SK-N-SH treated with all-trans-retinoic acid at 6 μM for 48 hours (cell line): ENCODE measurements at regions not wholly inside any gene's neighbourhood (a gene's known extent, or its start where the extent isn't known, plus 50 kb on each side); places are given as distances from the start of the nearest gene placed in this dataset.

Source experiments
- ATAC-seq: fragments of 200-7000 bp; cut with Tn5 transposase; 3 replicates; pipeline ENCODE4 v1.9.1; 2020; ENCODE audit warnings: mild to moderate bottlenecking, moderate library complexity
- ARNTL ChIP-seq: fragments of 450-650 bp; formaldehyde crosslinking; IDR thresholded peaks from 2 replicates; pipeline ENCODE4 v1.5.0; 2020; ENCODE audit warnings: low read depth, mild to moderate bottlenecking, moderate library complexity, borderline replicate concordance
- BACH2 ChIP-seq: fragments of 250-450 bp; sonication (Bioruptor Pico); IDR thresholded peaks from 2 replicates; pipeline ENCODE4 v1.9.0; 2021; ENCODE audit warnings: mild to moderate bottlenecking, borderline replicate concordance
- CSDC2 ChIP-seq: fragments of 250-450 bp; sonication (Bioruptor Pico); IDR thresholded peaks from 2 replicates; pipeline ENCODE4 v1.5.0; 2020; ENCODE audit warnings: mild to moderate bottlenecking, moderate library complexity
- ESRRG ChIP-seq: fragments of 250-450 bp; sonication (Bioruptor Pico); IDR thresholded peaks from 2 replicates; pipeline ENCODE4 v1.6.1; 2021; ENCODE audit warnings: mild to moderate bottlenecking
- GLIS3 ChIP-seq: fragments of 250-450 bp; sonication (Bioruptor Pico); IDR thresholded peaks from 2 replicates; pipeline ENCODE4 v1.5.0; 2020; ENCODE audit warnings: mild to moderate bottlenecking, moderate library complexity
- ISL1 ChIP-seq: fragments of 250-450 bp; sonication (Bioruptor Pico); IDR thresholded peaks from 2 replicates; pipeline ENCODE4 v2.1.2; 2022; ENCODE audit warnings: mild to moderate bottlenecking, moderate library complexity
- OSR1 ChIP-seq: fragments of 250-450 bp; sonication (Bioruptor Pico); IDR thresholded peaks from 2 replicates; pipeline ENCODE4 v1.8.0; 2022; ENCODE audit warnings: moderate library complexity, mild to moderate bottlenecking, inconsistent platforms
- PPARA ChIP-seq: fragments of 250-450 bp; sonication (Bioruptor Pico); IDR thresholded peaks from 2 replicates; pipeline ENCODE4 v1.5.0; 2020; ENCODE audit warnings: mild to moderate bottlenecking, borderline replicate concordance
- RARB ChIP-seq: fragments of 250-450 bp; sonication (Bioruptor Pico); IDR thresholded peaks from 2 replicates; pipeline ENCODE4 v1.8.0; 2021; ENCODE audit warnings: mild to moderate bottlenecking, moderate library complexity
- SNAI2 ChIP-seq: fragments of 250-450 bp; sonication (Bioruptor Pico); IDR thresholded peaks from 2 replicates; pipeline ENCODE4 v1.5.0; 2020; ENCODE audit warnings: mild to moderate bottlenecking, moderate library complexity
- TCF4 ChIP-seq: fragments of 250-450 bp; sonication (Bioruptor Pico); IDR thresholded peaks from 2 replicates; pipeline ENCODE4 v1.8.0; 2021; ENCODE audit warnings: mild to moderate bottlenecking, moderate library complexity, borderline replicate concordance
- TOX ChIP-seq: fragments of 250-450 bp; sonication (Bioruptor Pico); IDR thresholded peaks from 2 replicates; pipeline ENCODE4 v1.8.0; 2021; ENCODE audit warnings: mild to moderate bottlenecking, moderate library complexity, borderline replicate concordance
- ZC3H10 ChIP-seq: fragments of 250-450 bp; sonication (Bioruptor Pico); IDR thresholded peaks from 2 replicates; pipeline ENCODE4 v1.5.1; 2021; ENCODE audit warnings: mild to moderate bottlenecking, moderate library complexity
- ZFP3 ChIP-seq: fragments of 250-450 bp; sonication (Bioruptor Pico); IDR thresholded peaks from 2 replicates; pipeline ENCODE4 v1.5.0; 2020; ENCODE audit warnings: mild to moderate bottlenecking, moderate library complexity
- ZFP30 ChIP-seq: fragments of 450-650 bp; formaldehyde crosslinking; IDR thresholded peaks from 2 replicates; pipeline ENCODE4 v1.5.0; 2022; ENCODE audit warnings: mild to moderate bottlenecking, moderate library complexity
- ZNF70 ChIP-seq: fragments of 450-650 bp; formaldehyde crosslinking; IDR thresholded peaks from 2 replicates; pipeline ENCODE4 v1.5.0; 2020; ENCODE audit warnings: mild to moderate bottlenecking, moderate library complexity
- TF ChIP-seq, protein P1 (sequence below): fragments of 250-450 bp; sonication (Bioruptor Pico); IDR thresholded peaks from 2 replicates; pipeline ENCODE4 v1.5.1; 2021; ENCODE audit warnings: mild to moderate bottlenecking, moderate library complexity
- TF ChIP-seq, protein P2 (sequence below): fragments of 250-450 bp; sonication (Bioruptor Pico); IDR thresholded peaks from 2 replicates; pipeline ENCODE4 v1.5.0; 2020; ENCODE audit warnings: mild to moderate bottlenecking, moderate library complexity
- TF ChIP-seq, protein P3 (sequence below): fragments of 250-450 bp; sonication (Bioruptor Pico); IDR thresholded peaks from 2 replicates; pipeline ENCODE4 v1.8.0; 2021; ENCODE audit warnings: low read depth, mild to moderate bottlenecking, moderate library complexity, borderline replicate concordance
- TF ChIP-seq, protein P4 (sequence below): fragments of 250-450 bp; sonication (Bioruptor Pico); IDR thresholded peaks from 2 replicates; pipeline ENCODE4 v1.5.1; 2020; ENCODE audit warnings: low read depth, mild to moderate bottlenecking, moderate library complexity

DNA sequence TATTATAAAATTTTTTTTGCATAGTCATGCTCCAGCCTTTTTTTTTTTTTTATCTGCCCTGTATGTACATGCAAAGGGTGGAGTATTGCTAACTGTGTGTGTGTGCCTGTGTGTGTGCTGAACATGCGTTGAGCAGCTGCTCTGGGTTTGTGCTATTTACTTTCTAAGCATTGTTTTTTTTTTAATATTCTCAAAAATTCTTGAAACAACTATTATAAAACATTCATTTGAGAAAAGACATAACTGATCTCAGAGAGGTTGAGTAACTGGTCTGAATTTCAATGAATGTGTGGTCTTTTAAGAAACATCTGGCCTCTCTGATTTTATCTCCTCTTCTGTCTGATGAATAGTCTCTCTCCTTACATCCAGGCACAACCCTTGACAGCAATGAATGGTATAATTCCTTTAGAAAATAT lies 366.0 kb upstream of the SLC14A2 start (continued):
- TF ChIP-seq ZNF70 (CRISPR knock-in tag): no peak
- no peak for TF ChIP-seq ESRRG (CRISPR knock-in tag)
- TF ChIP-seq OSR1: no peak
- no peak for TF ChIP-seq GLIS3 (CRISPR knock-in tag)
- no peak for TF ChIP-seq TOX (CRISPR knock-in tag)
- TF ChIP-seq, protein P1, sequence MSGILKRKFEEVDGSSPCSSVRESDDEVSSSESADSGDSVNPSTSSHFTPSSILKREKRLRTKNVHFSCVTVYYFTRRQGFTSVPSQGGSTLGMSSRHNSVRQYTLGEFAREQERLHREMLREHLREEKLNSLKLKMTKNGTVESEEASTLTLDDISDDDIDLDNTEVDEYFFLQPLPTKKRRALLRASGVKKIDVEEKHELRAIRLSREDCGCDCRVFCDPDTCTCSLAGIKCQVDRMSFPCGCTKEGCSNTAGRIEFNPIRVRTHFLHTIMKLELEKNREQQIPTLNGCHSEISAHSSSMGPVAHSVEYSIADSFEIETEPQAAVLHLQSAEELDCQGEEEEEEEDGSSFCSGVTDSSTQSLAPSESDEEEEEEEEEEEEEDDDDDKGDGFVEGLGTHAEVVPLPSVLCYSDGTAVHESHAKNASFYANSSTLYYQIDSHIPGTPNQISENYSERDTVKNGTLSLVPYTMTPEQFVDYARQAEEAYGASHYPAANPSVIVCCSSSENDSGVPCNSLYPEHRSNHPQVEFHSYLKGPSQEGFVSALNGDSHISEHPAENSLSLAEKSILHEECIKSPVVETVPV: no peak
- no peak for TF ChIP-seq SNAI2 (CRISPR knock-in tag)
- TF ChIP-seq RARB (CRISPR knock-in tag): no peak

DNA sequence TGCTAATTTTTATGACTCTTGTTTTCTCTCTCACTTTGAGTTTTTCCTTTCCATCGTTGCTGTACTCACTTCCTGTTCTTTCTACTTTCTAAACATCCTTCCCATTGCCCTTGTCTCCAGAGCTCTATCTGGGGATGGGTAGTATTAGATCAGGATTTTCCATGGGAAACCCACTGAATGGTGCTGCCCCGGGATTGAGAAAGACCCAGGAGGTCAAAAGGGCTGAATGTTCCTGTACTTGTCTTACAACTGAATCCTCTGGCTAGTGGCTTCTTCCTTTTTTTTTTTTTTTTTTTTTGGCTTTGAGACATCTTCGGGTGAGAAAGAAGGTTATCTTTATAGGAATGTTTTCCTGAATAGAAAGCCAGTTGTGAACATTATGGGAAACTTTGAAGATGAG lies 364.8 kb upstream of the SLC14A2 start:
- no peak for ATAC-seq
- TF ChIP-seq ARNTL (no peak), SNAI2 (CRISPR knock-in tag) (no peak), ZC3H10 (no peak), ZNF70 (CRISPR knock-in tag) (no peak), TOX (CRISPR knock-in tag) (no peak), OSR1 (no peak), RARB (CRISPR knock-in tag) (no peak), ZFP30 (no peak), TCF4 (CRISPR knock-in tag) (no peak), BACH2 (CRISPR knock-in tag) (no peak), ISL1 (no peak)
- TF ChIP-seq, protein P2, sequence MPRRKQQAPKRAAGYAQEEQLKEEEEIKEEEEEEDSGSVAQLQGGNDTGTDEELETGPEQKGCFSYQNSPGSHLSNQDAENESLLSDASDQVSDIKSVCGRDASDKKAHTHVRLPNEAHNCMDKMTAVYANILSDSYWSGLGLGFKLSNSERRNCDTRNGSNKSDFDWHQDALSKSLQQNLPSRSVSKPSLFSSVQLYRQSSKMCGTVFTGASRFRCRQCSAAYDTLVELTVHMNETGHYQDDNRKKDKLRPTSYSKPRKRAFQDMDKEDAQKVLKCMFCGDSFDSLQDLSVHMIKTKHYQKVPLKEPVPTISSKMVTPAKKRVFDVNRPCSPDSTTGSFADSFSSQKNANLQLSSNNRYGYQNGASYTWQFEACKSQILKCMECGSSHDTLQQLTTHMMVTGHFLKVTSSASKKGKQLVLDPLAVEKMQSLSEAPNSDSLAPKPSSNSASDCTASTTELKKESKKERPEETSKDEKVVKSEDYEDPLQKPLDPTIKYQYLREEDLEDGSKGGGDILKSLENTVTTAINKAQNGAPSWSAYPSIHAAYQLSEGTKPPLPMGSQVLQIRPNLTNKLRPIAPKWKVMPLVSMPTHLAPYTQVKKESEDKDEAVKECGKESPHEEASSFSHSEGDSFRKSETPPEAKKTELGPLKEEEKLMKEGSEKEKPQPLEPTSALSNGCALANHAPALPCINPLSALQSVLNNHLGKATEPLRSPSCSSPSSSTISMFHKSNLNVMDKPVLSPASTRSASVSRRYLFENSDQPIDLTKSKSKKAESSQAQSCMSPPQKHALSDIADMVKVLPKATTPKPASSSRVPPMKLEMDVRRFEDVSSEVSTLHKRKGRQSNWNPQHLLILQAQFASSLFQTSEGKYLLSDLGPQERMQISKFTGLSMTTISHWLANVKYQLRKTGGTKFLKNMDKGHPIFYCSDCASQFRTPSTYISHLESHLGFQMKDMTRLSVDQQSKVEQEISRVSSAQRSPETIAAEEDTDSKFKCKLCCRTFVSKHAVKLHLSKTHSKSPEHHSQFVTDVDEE (CRISPR knock-in tag): no peak
- TF ChIP-seq, protein P3, sequence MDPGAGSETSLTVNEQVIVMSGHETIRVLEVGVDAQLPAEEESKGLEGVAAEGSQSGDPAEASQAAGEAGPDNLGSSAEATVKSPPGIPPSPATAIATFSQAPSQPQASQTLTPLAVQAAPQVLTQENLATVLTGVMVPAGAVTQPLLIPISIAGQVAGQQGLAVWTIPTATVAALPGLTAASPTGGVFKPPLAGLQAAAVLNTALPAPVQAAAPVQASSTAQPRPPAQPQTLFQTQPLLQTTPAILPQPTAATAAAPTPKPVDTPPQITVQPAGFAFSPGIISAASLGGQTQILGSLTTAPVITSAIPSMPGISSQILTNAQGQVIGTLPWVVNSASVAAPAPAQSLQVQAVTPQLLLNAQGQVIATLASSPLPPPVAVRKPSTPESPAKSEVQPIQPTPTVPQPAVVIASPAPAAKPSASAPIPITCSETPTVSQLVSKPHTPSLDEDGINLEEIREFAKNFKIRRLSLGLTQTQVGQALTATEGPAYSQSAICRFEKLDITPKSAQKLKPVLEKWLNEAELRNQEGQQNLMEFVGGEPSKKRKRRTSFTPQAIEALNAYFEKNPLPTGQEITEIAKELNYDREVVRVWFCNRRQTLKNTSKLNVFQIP: no peak
- TF ChIP-seq, protein P4, sequence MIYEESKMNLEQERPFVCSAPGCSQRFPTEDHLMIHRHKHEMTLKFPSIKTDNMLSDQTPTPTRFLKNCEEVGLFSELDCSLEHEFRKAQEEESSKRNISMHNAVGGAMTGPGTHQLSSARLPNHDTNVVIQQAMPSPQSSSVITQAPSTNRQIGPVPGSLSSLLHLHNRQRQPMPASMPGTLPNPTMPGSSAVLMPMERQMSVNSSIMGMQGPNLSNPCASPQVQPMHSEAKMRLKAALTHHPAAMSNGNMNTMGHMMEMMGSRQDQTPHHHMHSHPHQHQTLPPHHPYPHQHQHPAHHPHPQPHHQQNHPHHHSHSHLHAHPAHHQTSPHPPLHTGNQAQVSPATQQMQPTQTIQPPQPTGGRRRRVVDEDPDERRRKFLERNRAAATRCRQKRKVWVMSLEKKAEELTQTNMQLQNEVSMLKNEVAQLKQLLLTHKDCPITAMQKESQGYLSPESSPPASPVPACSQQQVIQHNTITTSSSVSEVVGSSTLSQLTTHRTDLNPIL (CRISPR knock-in tag): no peak
- TF ChIP-seq, protein P1: no peak
- TF ChIP-seq, all 23 proteins: peak for 0

DNA sequence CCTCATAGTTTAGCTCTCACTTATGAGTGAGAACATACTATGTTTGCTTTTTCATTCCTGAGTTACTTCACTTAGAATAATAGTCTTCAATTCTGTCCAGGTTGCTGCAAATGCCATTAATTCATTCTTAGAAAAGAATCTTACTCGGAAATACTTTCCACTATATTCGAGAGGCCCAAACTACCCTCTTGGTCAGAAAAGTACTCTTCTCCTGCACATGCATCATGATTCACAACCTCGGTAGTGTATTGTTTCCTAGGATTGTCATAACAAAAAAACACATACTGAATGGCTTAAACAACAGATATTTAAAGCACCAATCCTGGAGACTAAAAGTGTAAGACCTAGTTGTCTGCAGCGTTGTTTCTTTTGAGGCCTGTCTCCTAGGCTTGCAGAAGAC lies 364.0 kb upstream of the SLC14A2 start:
- TF ChIP-seq, protein P1: no peak
- TF ChIP-seq SNAI2 (CRISPR knock-in tag) (no peak), PPARA (no peak), ISL1 (no peak), RARB (CRISPR knock-in tag) (no peak), CSDC2 (CRISPR knock-in tag) (no peak), ZFP3 (CRISPR knock-in tag) (no peak)
- no peak for ATAC-seq
